WTC11 (cell line): ENCODE measurements at regions not wholly inside any gene's neighbourhood (a gene's known extent, or its start where the extent isn't known, plus 50 kb on each side); places are given as distances from the start of the nearest gene placed in this dataset.

Experiments used
- ZNF317 ChIP-seq: sonication (generic); formaldehyde crosslinking; IDR thresholded peaks from 2 replicates; pipeline ENCODE4 v1.8.1; 2023; ENCODE audit warnings: low read depth, mild to moderate bottlenecking, moderate library complexity, missing genetic modification reagents, borderline replicate concordance
- TF ChIP-seq, protein P1 (sequence below): sonication (generic); formaldehyde crosslinking; IDR thresholded peaks from 2 replicates; pipeline ENCODE4 v1.8.1; 2022; ENCODE audit warnings: mild to moderate bottlenecking, moderate library complexity, missing genetic modification reagents
- TF ChIP-seq, protein P2 (sequence below): fragments of 200-600 bp; IDR thresholded peaks from 2 replicates; pipeline ENCODE4 v1.8.0; 2022; ENCODE audit warnings: antibody characterized with exemption

DNA sequence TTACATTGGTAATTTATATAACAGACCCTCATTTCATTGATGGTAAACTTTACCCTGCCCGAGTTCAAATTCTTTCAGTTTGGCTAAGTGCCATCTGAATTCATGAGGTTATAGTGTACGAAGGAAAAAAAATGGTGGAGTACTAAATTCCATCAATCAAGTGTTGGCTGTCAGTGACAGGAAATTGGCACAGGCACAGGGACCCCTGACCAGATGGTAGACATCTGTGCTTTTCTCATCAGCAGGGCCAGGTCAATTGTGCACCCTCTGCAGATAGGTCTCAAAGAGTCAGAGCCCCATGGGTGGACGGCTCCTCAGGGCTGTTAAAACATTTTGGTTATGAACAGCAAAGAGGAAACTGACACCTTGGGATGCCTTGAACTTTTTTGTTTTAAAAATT lies 439.2 kb downstream of the SETBP1 start:
- TF ChIP-seq, protein P1, sequence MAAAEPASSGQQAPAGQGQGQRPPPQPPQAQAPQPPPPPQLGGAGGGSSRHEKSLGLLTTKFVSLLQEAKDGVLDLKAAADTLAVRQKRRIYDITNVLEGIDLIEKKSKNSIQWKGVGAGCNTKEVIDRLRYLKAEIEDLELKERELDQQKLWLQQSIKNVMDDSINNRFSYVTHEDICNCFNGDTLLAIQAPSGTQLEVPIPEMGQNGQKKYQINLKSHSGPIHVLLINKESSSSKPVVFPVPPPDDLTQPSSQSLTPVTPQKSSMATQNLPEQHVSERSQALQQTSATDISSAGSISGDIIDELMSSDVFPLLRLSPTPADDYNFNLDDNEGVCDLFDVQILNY (CRISPR knock-in tag): no peak
- TF ChIP-seq, protein P2, sequence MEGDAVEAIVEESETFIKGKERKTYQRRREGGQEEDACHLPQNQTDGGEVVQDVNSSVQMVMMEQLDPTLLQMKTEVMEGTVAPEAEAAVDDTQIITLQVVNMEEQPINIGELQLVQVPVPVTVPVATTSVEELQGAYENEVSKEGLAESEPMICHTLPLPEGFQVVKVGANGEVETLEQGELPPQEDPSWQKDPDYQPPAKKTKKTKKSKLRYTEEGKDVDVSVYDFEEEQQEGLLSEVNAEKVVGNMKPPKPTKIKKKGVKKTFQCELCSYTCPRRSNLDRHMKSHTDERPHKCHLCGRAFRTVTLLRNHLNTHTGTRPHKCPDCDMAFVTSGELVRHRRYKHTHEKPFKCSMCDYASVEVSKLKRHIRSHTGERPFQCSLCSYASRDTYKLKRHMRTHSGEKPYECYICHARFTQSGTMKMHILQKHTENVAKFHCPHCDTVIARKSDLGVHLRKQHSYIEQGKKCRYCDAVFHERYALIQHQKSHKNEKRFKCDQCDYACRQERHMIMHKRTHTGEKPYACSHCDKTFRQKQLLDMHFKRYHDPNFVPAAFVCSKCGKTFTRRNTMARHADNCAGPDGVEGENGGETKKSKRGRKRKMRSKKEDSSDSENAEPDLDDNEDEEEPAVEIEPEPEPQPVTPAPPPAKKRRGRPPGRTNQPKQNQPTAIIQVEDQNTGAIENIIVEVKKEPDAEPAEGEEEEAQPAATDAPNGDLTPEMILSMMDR: no peak
- no peak for TF ChIP-seq ZNF317
